KG1 (cell line): ENCODE measurements at regions not wholly inside any gene's neighbourhood (a gene's known extent, or its start where the extent isn't known, plus 50 kb on each side); places are given as distances from the start of the nearest gene placed in this dataset.
"Not testable (repeated sequence)": the region's sequence is repeated elsewhere in the genome, so short reads cannot be mapped to it uniquely, and the experiment has no call there.

Source experiments
- DNase-seq: peaks from one replicate; lab custom pipeline; 2025; lab: John Stamatoyannopoulos, UW

DNA sequence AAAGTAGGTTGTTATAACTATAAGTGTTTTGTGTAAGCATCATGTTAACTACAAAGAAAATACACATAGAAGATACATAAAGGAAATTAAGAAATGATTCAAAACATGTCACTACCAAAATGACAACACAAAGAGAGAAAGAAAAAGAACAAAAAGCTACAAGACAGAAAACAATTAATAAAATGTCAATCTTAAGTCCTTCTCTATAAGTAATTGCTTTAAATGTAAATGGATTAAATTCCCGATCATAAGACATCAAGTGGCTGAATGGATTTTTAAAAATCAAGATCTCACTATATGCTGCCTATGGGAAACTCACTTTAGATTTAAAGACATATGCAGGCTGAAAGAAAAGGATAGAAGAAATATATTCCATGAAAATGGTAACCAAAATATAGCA lies 232.3 kb upstream of the NFIA start:
- DNase-seq: no peak

GRCh38 chr1:60849401-60849800 lies 233.0 kb upstream of the NFIA start:
- no peak for DNase-seq

GRCh38 chr1:60848583-60849188 lies 233.7 kb upstream of the NFIA start:
- peak; percentile 7 for DNase-seq

GRCh38 chr1:60847855-60848582 lies 234.3 kb upstream of the NFIA start:
- no peak for DNase-seq

DNA sequence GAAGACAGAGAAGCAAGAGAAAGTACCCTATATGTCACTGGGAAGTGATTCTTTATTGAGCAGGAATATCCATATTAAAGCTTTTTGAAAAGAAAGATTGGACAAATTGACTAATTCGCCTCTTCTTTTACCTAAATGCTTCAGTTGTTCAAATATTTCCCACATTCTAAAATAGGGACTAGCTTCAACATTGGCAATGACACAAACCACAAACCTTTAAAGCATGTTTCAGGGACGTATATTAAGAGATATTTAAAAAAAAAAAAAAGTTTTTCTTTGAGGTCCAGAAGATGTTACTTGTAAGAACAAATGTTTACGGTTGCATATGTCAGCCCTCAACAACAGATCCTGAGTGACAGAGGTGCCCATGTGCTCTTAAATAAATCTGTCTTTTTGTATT lies 235.0 kb upstream of the NFIA start:
- no peak for DNase-seq

- DNase-seq: not testable (repeated sequence)
These were observed 236.7 kb upstream of the NFIA start for GRCh38 chr1:60845659-60846058.

DNA sequence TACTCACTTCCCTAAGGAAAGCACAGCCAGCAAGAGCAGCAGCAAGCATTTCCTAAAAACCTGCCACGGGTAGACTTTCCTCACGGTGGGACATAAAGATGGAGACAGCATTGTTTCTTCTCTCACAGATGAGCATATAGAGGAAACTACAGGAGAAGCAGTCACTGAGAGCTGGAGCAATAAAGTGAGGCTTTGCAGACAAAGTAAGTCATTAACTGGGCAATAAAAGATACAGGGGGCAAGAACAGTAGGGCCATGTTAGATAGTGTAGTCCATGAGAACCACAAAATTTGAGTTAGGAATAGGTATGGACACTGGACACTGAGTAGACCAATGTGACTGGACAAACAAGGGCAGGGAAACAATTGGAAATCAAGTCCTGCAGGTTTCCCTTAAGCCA lies 240.1 kb upstream of the NFIA start:
- no peak for DNase-seq

DNA sequence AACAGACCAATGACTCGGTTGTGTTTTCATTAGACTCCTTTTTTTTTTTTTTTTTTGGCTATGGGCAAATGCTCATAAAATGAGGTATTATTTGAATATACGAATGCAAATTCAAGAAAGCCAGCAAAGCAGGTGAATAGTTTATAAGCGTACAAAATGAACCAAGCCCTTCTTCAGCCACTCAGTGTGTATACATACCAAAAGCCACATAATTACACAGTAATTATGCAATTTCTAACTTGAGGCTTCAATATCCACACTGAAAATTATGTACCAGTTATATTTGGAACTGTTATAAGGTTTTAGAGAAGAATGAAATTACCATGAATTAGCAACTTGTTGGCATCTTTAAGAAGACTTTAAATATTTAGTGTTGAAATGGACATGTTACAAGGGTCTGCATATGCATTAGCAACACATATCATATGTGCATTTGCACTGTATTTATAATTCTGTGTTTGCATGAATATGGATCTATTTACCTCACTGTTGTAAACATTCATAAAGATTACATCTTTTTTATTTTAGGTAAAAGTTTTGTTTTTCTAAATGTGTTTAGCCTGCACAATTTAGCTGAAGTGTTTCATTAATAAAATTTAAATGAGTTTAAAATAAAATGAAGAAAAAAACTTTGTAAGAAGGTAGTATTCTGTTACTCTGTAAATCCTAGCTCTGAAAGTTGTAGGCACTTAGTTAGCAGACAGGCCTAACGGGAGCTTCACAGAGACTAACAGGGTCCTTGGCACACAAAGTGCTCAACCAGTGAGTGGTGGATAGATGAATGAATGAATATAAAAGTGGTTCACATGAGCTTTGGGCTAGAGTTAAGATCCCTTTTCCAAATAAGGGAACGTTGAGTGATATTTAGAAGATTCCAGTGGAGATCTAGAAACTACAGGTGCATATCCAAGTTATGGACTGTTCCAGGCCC lies 241.0 kb upstream of the NFIA start:
- no peak for DNase-seq

DNA sequence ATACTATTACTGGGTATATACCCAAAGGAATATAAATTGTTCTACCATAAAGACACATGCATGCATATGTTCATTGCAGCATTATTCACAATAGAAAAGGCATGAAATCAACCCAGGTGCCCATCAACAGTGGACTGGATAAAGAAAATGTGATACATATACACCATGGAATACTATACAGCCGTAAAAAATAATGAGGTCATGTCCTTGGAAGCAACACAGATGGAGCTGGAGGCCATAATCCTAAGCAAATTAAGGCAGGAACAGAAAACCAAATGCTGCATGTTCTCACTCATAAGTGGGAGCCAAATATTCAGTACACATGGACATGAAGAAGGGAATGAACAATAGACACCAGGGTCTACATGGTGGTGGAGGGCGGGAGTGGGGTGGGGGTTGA lies 241.9 kb upstream of the NFIA start:
- DNase-seq: not testable (repeated sequence)

DNA sequence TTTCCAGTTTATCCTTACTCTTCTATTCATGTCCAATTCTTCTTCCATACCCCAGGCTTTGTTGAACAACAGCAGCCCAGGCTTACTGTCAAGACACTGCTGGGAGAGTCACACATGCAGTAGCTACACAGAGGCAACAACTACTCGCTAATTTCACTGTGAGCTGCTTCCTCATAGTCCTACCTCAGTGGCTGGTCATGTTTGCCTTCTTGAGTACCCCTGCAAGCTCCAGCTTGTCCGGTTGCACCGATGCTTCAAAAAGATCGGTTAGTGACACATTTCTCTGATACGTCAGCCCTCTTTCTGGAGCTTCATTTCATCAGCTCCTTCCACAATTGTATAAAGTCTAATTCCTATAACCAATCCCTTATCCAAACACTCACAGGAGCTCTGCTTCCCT lies 246.7 kb upstream of the NFIA start:
- no peak for DNase-seq

DNA sequence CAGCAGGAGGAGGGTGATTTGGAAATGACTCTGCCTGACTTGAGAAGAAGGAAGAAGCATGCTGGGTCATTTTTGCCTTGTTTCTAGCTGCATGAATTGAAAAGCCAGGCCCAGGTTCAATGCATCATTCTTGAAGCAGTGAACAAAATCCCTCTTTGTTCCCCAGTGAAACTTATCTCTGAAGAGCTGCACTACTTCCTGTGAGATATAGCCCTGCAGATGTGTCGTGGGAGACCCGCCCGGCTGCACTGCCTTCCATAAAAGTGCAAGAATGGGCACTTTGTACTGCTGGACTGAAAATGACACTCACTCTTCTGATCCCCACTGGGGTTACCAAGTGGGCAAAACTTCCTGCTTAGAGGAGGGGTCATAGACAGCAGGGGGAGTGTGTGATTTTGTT lies 249.2 kb upstream of the NFIA start:
- no peak for DNase-seq

- peak; percentile 13 for DNase-seq
These were observed 250.0 kb upstream of the NFIA start for GRCh38 chr1:60832367-60832766.

- no peak for DNase-seq
These were observed 250.6 kb upstream of the NFIA start for GRCh38 chr1:60831780-60832179.

DNA sequence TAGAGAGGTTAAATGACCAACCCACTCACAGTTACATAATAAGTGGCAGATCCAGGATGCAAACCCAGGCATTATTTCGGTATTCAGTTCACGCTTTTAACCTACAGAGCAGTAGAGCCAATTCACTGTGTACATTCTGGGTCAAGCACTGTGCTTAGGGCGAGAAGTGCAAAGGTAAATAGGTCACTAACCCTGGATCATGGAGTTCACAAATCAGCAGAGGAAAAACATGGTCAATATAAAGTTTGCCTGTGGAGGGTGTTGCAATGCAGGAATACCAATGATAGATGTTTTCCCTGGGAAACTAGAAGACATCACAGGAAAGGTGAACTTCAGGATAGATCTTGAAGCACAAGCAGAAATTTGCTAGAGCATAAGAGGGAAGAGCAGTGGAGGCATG lies 253.4 kb upstream of the NFIA start:
- no peak for DNase-seq

DNA sequence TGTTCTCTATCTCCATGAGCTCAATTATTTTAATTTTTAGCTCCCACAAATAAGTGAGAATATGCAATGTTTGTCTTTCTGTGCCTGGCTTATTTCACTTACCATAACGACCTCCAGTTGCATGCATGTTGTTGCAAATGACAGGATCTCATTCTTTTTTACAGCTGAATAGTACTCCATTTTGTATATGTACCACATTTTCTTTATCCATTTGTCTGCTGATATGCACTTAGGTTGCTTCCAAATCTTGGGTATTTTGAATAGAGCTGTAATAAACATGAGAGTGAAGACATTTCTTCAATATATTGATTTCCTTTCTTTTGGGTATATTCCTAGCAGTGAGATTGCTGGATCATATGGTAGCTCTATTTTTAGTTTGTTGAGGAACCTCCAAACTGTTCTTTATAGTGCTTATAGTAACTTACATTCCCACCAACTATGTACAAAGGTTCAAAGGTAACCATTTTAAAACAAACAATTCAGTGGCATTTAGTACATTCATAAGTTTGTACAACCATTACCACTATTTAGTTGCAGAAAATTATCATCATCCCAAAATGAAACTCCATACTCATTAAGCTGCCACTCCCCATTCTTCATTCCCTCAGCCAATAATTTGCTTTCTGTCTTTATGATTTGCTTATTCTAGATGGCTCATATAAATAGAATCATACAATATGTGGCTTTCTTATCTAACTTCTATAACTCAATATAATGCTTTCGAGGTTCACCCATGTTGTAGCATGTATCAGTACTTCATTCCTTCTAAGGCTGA lies 255.9 kb upstream of the NFIA start:
- DNase-seq: no peak

DNA sequence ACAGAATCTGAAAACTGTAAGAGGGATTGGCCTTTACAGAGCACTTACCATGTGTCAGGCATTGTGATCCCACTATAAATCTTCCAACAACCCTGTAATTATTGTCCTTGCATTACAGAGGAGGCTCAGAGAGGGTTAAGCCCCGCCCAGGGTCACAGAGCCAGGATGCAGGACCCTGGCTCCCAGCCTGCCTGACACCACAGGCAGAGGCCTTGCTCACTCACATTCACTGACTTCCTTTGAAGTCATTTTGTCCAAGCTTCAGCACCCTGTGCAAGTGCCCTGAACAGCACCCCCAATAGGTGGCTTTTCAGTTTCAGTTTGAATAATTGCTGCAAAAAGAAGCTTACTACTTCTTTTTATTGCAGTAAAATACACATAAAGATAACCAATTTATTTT lies 256.8 kb upstream of the NFIA start:
- no peak for DNase-seq

DNA sequence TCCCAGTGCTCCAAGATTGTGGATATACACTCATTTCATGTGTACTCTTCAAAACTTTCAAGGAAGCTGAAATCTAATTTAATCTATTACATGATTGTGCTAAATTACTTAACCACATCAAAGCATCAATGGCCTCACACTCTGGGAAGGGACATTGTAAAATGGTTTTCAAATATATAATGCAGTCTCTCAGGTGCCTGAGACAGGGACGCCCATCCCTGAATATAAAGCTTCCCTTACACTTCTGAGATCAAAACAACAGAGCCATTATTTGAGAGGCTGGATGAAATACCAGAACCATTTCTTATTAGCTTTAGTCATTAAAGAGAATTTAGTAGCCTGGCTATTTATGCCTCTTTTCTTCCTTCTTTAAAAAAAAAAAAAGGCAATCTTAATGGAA lies 259.2 kb upstream of the NFIA start:
- DNase-seq: no peak

- no peak for DNase-seq
These were observed 260.1 kb upstream of the NFIA start for GRCh38 chr1:60822252-60822651.

DNA sequence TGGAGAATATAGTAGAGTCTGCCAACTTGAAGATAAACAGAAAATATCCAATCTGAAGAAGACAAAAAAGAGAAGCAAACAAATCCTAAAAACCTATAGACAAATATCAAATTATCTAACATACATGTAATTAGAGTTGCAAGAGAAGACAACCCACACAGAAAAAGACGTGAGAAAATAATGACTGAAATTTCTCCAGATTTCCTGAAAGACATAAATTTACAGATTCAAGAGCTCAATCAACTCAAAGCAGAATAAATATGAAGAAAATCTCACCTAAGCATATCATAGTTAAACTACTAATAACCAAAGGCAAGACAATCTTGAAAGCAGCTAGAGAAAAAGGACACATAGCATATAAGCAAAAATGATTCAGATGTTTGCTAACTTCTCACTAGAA lies 261.2 kb upstream of the NFIA start:
- no peak for DNase-seq

DNA sequence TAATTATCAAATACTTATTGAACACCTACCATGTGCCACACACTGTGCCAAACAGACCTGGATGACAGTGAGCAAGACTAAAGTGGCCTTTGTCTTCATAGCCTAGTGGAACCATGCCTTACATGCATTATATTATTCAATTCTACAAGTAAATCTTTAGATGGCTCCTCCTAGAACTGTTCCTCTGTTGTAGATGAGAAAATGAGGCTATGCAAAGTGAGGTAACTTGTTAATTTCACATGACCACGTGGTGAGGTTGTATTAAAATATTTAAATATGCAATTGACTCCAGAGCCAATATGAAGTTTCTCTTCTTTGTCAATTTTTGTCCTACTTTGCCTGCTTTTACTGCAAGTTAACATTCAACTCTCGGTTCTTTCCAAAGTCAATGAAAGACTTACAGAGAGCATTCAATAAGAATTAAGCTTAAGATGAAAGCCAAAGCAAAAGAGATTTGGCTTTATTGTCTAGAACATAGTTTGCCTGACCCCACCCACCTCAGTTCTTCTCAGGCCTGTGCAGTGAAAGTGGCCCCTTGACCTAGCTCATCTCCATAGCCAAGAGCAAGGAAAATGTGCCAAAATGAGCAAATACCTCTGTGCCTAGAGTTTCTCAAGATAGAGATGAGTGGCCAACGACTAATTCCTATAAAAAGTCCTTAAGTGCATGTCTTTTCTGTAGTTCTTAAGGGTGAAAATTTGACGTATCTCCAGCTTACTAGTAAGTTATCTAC lies 263.2 kb upstream of the NFIA start:
- no peak for DNase-seq

DNA sequence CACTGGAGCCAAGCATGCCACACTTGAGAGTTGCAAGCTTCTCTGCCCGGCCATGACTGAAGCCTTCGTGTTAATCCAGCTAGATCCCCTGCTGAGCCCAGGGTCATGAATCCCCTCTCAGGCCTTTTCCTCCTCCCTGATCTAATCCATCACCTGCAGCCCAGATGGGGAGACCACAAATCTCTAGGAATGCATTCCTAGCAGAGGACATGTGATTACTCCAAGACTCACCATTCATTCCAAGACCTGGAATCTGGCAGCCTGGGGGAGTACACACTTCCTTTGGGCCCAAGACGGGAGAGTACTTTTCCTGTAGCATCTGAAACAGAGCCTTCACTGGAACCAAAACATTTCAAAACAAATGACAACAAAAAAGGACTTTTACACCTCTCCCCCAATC lies 269.3 kb upstream of the NFIA start:
- DNase-seq: no peak
